ENCODE measurements at regions not wholly inside any gene's neighbourhood (a gene's known extent, or its start where the extent isn't known, plus 50 kb on each side); places are given as distances from the start of the nearest gene placed in this dataset.

DNA sequence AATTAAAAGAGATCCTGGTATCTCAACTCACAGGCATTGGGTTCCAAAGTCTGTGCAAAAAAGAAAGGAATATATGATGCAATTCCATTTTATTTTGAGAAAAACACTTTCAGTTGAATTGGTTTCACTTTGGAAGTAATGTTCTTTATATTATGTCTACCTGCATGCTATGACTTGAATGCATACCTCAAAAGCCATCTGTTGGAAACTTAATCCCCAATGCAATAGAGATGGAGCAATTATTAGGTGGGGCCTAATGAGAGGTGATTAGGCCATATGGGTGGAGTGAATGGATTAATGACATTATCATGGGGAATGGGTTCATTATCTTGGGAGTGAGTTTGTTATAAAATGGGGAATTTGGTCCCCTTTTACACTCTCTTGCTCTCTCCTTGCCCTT lies 293.3 kb downstream of the CSNK1G3 start (continued):
- TF ChIP-seq ARNTL (CRISPR knock-in tag; IDR thresholded peaks at IDR 0.05; ENCODE audit: borderline replicate concordance, low read depth) (no peak), ZNF8 (CRISPR knock-in tag; IDR thresholded peaks at IDR 0.05) (no peak), ZNF565 (CRISPR knock-in tag; conservative IDR thresholded peaks at IDR 0.05; ENCODE audit: low read depth) (no peak), GLIS3 (CRISPR knock-in tag; IDR thresholded peaks at IDR 0.05) (no peak), ZFP30 (CRISPR knock-in tag; IDR thresholded peaks at IDR 0.05) (no peak), RARB (CRISPR knock-in tag; IDR thresholded peaks at IDR 0.05) (no peak), OSR1 (CRISPR knock-in tag; IDR thresholded peaks at IDR 0.05) (no peak), POU6F1 (CRISPR knock-in tag; IDR thresholded peaks at IDR 0.05; ENCODE audit: borderline replicate concordance, low read depth) (no peak)

DNA sequence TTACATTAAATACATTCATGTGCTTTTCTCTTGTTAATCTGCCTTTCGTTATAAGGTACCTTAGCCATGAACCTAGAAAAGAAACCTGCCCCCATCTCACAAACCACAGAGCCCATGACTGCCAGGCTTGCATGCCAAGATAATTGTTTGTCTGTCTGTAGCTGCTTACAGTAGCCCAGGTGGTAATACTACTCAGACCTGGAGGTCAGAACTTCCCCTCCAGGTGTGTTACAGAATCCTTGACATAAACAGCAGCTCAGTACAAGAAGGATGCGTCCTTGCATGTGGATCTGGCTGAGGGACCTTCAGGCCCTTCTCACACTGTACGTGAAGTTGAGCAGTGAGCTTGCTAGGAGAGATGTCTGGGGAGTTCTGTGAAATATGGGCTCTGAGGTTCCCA lies 291.4 kb downstream of the CSNK1G3 start:
- TF ChIP-seq BACH2 (CRISPR knock-in tag; IDR thresholded peaks at IDR 0.05; ENCODE audit: borderline replicate concordance) (no peak), OSR1 (CRISPR knock-in tag; IDR thresholded peaks at IDR 0.05) (no peak), ZNF70 (CRISPR knock-in tag; IDR thresholded peaks at IDR 0.05) (no peak), SNAI2 (CRISPR knock-in tag; IDR thresholded peaks at IDR 0.05) (no peak), POU6F1 (CRISPR knock-in tag; IDR thresholded peaks at IDR 0.05; ENCODE audit: borderline replicate concordance, low read depth) (no peak), ISL1 (CRISPR knock-in tag; IDR thresholded peaks at IDR 0.05) (no peak), PATZ1 (CRISPR knock-in tag; IDR thresholded peaks at IDR 0.05; ENCODE audit: borderline replicate concordance) (no peak), ESRRG (CRISPR knock-in tag; IDR thresholded peaks at IDR 0.05) (no peak), TSHZ2 (CRISPR knock-in tag; IDR thresholded peaks at IDR 0.05) (no peak)
- TF ChIP-seq, protein P1, sequence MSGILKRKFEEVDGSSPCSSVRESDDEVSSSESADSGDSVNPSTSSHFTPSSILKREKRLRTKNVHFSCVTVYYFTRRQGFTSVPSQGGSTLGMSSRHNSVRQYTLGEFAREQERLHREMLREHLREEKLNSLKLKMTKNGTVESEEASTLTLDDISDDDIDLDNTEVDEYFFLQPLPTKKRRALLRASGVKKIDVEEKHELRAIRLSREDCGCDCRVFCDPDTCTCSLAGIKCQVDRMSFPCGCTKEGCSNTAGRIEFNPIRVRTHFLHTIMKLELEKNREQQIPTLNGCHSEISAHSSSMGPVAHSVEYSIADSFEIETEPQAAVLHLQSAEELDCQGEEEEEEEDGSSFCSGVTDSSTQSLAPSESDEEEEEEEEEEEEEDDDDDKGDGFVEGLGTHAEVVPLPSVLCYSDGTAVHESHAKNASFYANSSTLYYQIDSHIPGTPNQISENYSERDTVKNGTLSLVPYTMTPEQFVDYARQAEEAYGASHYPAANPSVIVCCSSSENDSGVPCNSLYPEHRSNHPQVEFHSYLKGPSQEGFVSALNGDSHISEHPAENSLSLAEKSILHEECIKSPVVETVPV (CRISPR knock-in tag; IDR thresholded peaks at IDR 0.05): no peak
- ATAC-seq: no peak

GRCh38 chr5:123802298-123802951 lies 290.4 kb downstream of the CSNK1G3 start:
- ATAC-seq: no peak
- TF ChIP-seq TCF4 (CRISPR knock-in tag; IDR thresholded peaks at IDR 0.05; ENCODE audit: borderline replicate concordance): no peak
- no peak for TF ChIP-seq PPARA (CRISPR knock-in tag; IDR thresholded peaks at IDR 0.05; ENCODE audit: borderline replicate concordance)
- no peak for TF ChIP-seq ZNF70 (CRISPR knock-in tag; IDR thresholded peaks at IDR 0.05)
- no peak for TF ChIP-seq ZNF8 (CRISPR knock-in tag; IDR thresholded peaks at IDR 0.05)
- no peak for TF ChIP-seq ARNTL (CRISPR knock-in tag; IDR thresholded peaks at IDR 0.05; ENCODE audit: borderline replicate concordance, low read depth)
- TF ChIP-seq BACH2 (CRISPR knock-in tag; IDR thresholded peaks at IDR 0.05; ENCODE audit: borderline replicate concordance): no peak
- no peak for TF ChIP-seq GLIS3 (CRISPR knock-in tag; IDR thresholded peaks at IDR 0.05)
- TF ChIP-seq CREB5 (CRISPR knock-in tag; IDR thresholded peaks at IDR 0.05; ENCODE audit: low read depth): no peak
- no peak for TF ChIP-seq ZFP30 (CRISPR knock-in tag; IDR thresholded peaks at IDR 0.05)
- TF ChIP-seq SNAI2 (CRISPR knock-in tag; IDR thresholded peaks at IDR 0.05): no peak
- TF ChIP-seq, protein P1 (CRISPR knock-in tag; IDR thresholded peaks at IDR 0.05): no peak
- no peak for TF ChIP-seq RARB (CRISPR knock-in tag; IDR thresholded peaks at IDR 0.05)
- TF ChIP-seq ISL1 (CRISPR knock-in tag; IDR thresholded peaks at IDR 0.05): no peak
